ENCODE measurements at regions not wholly inside any gene's neighbourhood (a gene's known extent, or its start where the extent isn't known, plus 50 kb on each side); places are given as distances from the start of the nearest gene placed in this dataset.
"Not testable (repeated sequence)": the region's sequence is repeated elsewhere in the genome, so short reads cannot be mapped to it uniquely, and the experiment has no call there.

DNA sequence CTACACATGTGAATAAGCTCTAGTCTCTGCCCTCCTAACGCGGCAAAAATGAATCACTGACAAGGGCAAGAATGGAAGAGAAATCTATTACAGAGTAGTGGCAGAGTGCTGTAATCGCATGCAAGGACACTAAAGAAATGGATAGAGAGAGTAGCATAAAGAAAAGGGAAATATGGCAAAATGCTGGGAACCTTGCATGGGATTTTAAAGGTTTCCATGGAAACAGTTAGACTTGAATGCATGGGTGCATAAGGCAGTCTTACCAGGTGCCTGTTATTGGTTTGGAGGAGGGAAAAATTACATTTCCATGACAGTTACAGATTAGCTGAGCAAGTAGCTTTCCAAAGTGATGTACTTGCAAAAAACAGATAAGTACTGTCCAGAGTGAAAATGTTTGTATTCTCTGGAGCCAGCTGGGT is 233.4 kb downstream of the PTN start:
- DNase-seq (ENCODE audit: low read depth) = no peak

DNA sequence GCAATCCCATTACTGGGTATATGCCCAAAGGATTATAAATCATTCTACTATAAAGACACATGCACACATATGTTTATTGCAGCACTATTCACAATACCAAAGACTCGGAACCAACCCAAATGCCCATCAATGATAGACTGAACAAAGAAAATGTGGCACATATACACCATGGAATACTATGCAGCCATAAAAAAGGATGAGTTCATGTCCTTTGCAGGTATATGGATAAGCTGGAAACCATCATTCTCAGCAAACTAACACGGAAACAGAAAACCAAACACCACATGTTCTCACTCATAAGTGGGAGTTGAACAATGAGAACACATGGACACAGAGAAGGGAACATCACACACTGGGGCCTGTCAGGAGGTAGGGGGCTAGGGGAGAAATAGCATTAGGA is 235.7 kb downstream of the PTN start:
- DNase-seq (ENCODE audit: low read depth) = not testable (repeated sequence)

DNA sequence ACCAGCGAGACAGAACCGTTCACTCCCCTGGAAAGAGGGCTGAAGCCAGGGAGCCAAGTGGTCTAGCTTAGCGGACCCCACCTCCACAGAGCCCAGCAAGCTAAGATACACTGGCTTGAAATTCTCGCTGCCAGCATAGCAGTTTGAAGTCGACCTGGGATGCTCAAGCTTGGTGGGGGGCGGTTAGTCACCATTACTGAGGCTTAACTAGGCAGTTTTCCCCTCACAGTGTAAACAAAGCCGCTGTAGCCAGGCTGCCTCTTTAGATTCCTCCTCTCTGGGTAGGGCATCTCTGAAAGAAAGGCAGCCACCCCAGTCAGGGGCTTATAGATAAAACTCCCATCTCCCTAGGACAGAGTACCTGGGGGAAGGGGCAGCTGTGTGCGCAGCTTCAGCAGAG is 235.1 kb downstream of the CHRM2 start:
- DNase-seq (ENCODE audit: low read depth) = not testable (repeated sequence)

- DNase-seq (ENCODE audit: low read depth) = no peak
These were observed 228.7 kb downstream of the CHRM2 start for GRCh38 chr7:137097111-137097510.

DNA sequence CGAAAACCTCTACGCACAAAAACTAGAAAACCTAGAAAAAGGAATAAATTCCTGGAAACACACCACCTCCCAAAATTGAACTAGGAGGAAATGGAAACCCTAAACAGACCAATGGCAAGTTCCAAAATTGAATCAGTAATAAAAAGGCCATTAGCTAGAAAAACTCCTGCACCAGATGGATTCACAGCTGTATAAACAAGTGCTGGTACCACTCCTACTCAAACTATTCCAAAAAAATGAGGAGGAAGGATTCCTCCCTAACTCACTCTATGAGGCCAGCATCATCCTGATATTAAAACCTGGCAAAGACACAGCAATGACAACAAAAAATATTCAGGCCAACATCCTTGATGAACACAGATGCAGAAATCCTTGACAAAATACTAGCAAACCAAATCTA is 228.2 kb downstream of the CHRM2 start:
- DNase-seq (ENCODE audit: low read depth) = no peak

DNA sequence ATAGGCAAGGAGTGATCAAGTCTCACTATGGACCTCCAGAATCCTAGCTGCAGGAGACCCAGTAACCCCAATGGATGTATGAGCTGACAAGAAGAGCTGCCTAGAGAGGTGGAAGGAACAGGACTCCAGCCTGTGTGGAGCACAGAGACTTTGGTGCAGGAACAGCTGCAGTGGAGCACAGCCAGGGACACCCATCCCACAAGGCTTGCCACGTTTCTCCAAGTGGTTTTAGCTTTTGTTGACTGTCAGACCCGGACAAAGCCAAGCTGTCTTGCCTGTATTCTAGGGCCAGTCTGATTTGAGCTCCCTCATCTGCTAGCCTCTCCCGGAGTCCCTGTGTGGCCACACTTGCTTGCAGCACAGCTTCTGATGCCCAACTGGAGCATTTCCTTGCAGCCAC is 224.7 kb downstream of the CHRM2 start:
- DNase-seq (ENCODE audit: low read depth) = no peak

GRCh38 chr7:137091396-137091795 is 222.9 kb downstream of the CHRM2 start:
- no peak for DNase-seq (ENCODE audit: low read depth)

DNA sequence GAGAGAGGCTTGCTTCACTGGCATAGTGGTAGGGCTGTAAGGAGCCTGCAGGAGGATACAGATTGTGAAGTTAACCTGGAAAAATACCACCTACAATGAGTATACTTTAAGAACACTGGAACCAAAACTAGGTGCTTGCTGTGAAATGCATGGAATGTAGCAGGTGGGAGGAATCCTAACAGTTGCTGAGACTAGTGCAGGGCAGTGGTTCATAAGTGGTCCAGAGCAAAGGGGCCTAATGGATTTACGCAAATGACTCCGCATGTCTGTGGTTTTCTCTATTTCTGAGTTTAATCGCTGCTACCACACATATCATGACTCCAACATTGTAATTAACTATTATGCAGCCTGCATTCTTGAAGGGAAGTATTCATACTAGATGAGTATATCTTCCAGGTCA is 218.4 kb downstream of the CHRM2 start:
- no peak for DNase-seq (ENCODE audit: low read depth)

DNA sequence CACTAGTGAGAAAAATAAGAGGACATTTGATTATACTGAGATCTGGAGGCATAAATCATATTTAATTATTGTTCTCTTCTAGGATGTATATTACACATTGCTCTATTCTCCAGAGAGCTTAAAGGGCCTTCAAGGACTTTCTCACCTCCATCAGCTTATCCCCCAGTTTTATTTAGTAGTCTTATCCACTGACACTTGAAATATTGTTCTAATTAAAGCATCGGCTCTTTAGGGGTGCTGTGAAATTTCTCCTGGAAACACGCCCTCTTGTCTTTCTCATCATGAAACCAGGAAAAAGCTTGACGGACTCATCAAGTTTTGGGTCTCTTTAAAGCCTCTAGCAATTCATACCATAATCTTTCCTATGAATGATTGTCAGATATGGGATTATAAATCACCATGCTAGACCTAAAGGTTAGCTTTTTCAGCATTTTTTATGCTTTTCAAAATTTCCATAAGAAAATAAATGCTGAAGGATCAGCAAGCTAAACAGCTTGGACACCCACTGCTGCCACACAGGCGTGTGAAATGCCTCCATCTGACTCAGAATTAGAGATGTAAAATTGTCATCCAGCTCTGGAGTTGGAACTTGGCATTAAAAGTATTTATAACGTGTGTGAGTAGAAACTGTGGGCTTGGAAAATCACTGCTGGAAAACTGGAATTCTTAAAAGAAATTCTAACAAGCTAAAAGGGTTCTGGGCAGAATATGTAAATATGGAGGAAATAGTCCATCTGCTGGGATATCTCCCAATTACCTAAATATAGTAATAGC is 216.3 kb downstream of the CHRM2 start:
- DNase-seq (ENCODE audit: low read depth) = no peak

GRCh38 chr7:137082391-137082790 is 213.9 kb downstream of the CHRM2 start:
- no peak for DNase-seq (ENCODE audit: low read depth)

DNA sequence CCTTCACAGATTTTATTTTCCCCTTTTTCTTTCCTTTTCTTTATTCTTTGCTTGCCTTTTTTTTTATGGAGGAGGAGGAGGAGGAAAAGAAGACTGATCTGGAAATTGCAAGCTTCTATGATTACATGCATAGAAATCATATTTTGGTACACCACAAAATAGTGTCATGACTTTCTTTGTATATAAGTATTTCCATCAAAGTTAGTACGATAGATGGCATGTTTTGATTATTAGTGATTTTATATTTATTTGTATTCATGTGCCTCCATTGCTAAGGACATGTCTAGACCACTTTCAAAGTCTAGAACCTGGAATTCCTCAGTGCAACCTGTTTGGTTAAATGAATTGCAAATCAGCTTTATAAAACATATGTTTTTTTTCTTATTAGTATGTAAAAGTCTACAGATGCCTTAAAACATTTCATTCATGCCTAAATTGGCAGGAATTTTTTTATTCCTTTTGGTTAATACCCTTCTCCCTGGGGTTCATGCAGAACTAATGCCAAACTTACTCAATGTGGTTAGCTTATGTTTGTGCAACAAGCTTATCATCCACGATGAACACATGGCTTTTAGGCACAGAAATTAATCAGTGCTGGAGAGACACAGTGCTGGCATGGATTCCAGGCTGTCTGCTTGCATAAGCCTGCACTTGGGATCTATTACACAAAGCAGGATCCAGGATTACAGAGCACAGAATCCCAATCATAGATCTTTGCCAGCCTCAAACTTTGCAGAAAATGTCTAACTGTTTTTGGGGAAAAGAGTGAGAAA is 213.1 kb downstream of the CHRM2 start:
- no peak for DNase-seq (ENCODE audit: low read depth)

DNA sequence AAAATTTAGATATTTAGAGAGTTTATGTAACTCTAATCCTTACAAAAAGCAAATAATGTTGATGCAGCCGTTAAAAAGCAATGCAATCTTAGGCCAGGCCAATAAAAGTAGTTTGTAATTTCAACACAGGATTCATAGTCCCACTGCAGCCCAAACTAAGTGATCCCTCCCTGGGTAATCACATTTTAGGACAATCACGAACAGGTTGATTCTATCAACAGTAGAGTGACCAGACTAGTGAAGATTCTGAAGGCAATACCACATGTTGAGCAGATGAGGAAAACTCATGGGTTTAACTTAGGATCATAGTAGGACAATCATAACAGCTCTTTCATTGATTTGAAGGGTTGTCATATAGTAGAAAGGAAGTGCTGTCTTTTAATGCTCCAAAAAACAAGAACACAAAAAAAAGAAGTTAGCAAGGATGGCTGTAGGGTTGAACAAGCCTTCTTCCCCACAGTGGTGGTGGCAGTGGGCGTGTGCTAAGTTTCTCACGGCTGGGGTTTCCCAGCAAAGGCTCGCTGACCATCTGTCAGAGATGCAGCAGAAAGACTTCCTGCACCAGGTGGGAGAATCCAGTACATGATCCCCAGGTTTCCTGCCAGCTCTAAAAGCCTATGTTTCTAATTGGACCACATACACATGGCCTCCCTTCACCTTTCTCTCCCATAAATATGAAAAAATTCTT is 212.2 kb downstream of the CHRM2 start:
- no peak for DNase-seq (ENCODE audit: low read depth)

GRCh38 chr7:137078781-137079180 is 210.3 kb downstream of the CHRM2 start:
- no peak for DNase-seq (ENCODE audit: low read depth)

GRCh38 chr7:137074391-137075030 is 206.1 kb downstream of the CHRM2 start:
- no peak for DNase-seq (ENCODE audit: low read depth)

DNA sequence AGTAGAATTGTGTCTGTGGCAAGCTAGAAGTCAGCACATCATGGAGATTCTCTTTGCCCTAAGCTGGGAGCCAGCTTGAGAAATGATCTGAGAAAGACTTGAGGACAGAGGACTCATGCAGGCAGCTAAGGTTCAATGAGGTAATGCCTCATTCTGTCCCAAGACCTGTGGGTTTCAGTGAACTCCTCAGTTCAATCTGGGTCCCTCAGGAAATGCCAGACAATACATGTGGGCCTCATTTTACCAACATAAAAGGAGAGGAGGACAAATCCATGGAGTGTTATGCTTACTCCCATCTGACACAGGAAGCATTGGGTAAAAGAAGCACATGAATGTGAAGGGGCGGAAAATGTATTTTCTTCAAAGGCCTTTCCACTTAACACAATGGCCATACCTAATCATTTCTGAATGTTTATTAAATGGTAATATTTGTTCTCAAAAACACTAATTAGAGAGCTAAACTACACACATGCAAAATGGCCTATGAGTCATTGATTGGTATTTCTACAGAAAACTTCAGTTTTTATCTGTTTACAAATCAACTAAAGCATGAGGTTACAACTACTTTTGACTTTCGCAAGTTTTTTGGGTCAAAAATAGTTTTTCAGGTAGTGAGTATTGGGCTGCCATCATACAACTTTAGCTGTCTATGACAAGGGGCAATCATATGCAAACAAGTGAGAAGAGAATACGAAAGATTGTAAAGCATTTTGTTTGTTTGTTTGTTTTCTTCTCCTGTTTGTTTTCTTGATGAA is 205.3 kb downstream of the CHRM2 start:
- DNase-seq (ENCODE audit: low read depth) = no peak
